DOHH2 (cell line): ENCODE measurements at regions not wholly inside any gene's neighbourhood (a gene's known extent, or its start where the extent isn't known, plus 50 kb on each side); places are given as distances from the start of the nearest gene placed in this dataset.

Experiments used
- H3F3A ChIP-seq: fragments of 200-600 bp; sonication (generic), shearing (Covaris generic); 2 replicates; pipeline ENCODE4 v1.6.0; 2016; ENCODE audit warnings: antibody characterized with exemption, mild to moderate bottlenecking; ENCODE audit not compliant: control insufficient read depth, insufficient read depth
- H3K27ac ChIP-seq: fragments of 200-600 bp; sonication (generic); 2 replicates; pipeline ENCODE4 v1.5.1; 2014; ENCODE audit warnings: low read depth, mild to moderate bottlenecking, low read length, moderate library complexity
- H3K27me3 ChIP-seq: fragments of 200-600 bp; sonication (generic); 2 replicates; pipeline ENCODE4 v1.6.1; 2014; ENCODE audit warnings: mild to moderate bottlenecking, low read length, mixed read lengths; ENCODE audit not compliant: control insufficient read depth
- H3K36me3 ChIP-seq: fragments of 200-600 bp; sonication (generic); 2 replicates; pipeline ENCODE4 v1.6.1; 2014; ENCODE audit warnings: mild to moderate bottlenecking, low read length, moderate library complexity, mixed read lengths; ENCODE audit not compliant: control insufficient read depth
- H3K4me1 ChIP-seq: fragments of 200-600 bp; sonication (generic); 2 replicates; pipeline ENCODE4 v1.6.1; 2014; ENCODE audit warnings: mild to moderate bottlenecking, low read length, mixed read lengths; ENCODE audit not compliant: control insufficient read depth
- H3K4me2 ChIP-seq: fragments of 200-600 bp; sonication (generic); 2 replicates; pipeline ENCODE4 v1.6.0; 2014; ENCODE audit warnings: mild to moderate bottlenecking, low read length, moderate library complexity
- H3K4me3 ChIP-seq: fragments of 200-600 bp; sonication (generic); 2 replicates; pipeline ENCODE4 v1.5.1; 2014; ENCODE audit warnings: mild to moderate bottlenecking, low read length, mixed read lengths
- H3K79me2 ChIP-seq: fragments of 200-600 bp; sonication (generic); 2 replicates; pipeline ENCODE4 v1.6.1; 2014; ENCODE audit warnings: mild to moderate bottlenecking, low read length, mixed read lengths; ENCODE audit not compliant: control insufficient read depth
- H3K9me2 ChIP-seq: fragments of 200-600 bp; sonication (generic); replicated peaks from 2 replicates; pipeline ENCODE4 v1.6.1; 2014; ENCODE audit warnings: mild to moderate bottlenecking, low read length, mixed read lengths; ENCODE audit not compliant: control insufficient read depth
- H3K9me3 ChIP-seq: fragments of 200-600 bp; sonication (generic); 2 replicates; pipeline ENCODE4 v1.6.1; 2014; ENCODE audit warnings: antibody characterized with exemption, low read length, mixed read lengths; ENCODE audit not compliant: control insufficient read depth, insufficient read depth
- H4K20me1 ChIP-seq: fragments of 200-600 bp; sonication (generic); 2 replicates; pipeline ENCODE4 v1.6.0; 2014; ENCODE audit warnings: low read depth, mild to moderate bottlenecking, antibody characterized with exemption, low read length, moderate library complexity; ENCODE audit not compliant: control insufficient read depth, insufficient read depth
- EZH2phosphoT487 ChIP-seq: fragments of 200-600 bp; sonication (generic); IDR thresholded peaks from 2 replicates; pipeline ENCODE4 v1.6.1; 2017; ENCODE audit warnings: borderline replicate concordance, mild to moderate bottlenecking, antibody characterized with exemption, low read length, moderate library complexity, mixed read lengths
- TF ChIP-seq, protein P1 (sequence below): fragments of 200-600 bp; sonication (generic); IDR thresholded peaks from one replicate; pipeline ENCODE4 v1.5.1; 2014; ENCODE audit warnings: antibody characterized with exemption, mild to moderate bottlenecking, low read depth, low read length; ENCODE audit not compliant: poor library complexity, severe bottlenecking

GRCh38 chr22:22818202-22818538 is 69.4 kb upstream of the IGLL5 start:
- no peaks in the 10 kb centered on the region for H3K27me3 ChIP-seq
- H3K79me2 ChIP-seq = no peaks in the 10 kb centered on the region
- no peak overlapping the region for H3K4me3 ChIP-seq
- no peaks in the 10 kb centered on the region for H3K36me3 ChIP-seq
- H4K20me1 ChIP-seq = no peaks in the 10 kb centered on the region
- H3K27ac ChIP-seq = no peak overlapping the region
- no peaks in the 10 kb centered on the region for H3K9me3 ChIP-seq
- no peaks in the 10 kb centered on the region for H3K4me1 ChIP-seq
- H3K9me2 ChIP-seq = no peaks in the 10 kb centered on the region
- TF ChIP-seq, protein P1, sequence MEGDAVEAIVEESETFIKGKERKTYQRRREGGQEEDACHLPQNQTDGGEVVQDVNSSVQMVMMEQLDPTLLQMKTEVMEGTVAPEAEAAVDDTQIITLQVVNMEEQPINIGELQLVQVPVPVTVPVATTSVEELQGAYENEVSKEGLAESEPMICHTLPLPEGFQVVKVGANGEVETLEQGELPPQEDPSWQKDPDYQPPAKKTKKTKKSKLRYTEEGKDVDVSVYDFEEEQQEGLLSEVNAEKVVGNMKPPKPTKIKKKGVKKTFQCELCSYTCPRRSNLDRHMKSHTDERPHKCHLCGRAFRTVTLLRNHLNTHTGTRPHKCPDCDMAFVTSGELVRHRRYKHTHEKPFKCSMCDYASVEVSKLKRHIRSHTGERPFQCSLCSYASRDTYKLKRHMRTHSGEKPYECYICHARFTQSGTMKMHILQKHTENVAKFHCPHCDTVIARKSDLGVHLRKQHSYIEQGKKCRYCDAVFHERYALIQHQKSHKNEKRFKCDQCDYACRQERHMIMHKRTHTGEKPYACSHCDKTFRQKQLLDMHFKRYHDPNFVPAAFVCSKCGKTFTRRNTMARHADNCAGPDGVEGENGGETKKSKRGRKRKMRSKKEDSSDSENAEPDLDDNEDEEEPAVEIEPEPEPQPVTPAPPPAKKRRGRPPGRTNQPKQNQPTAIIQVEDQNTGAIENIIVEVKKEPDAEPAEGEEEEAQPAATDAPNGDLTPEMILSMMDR = no peak
- TF ChIP-seq EZH2phosphoT487 = no peak
- H3F3A ChIP-seq = no peaks in the 10 kb centered on the region
- no peak overlapping the region for H3K4me2 ChIP-seq

GRCh38 chr22:22818861-22819855 is 68.5 kb upstream of the IGLL5 start:
- TF ChIP-seq EZH2phosphoT487 = no peak
- TF ChIP-seq, protein P1 = no peak
- Histone ChIP-seq H3K4me1 (no peaks in the 10 kb centered on the region), H3K4me3 (no peak overlapping the region), H3K79me2 (no peaks in the 10 kb centered on the region), H3K4me2 (no peak overlapping the region), H4K20me1 (no peaks in the 10 kb centered on the region), H3K27ac (no peak overlapping the region), H3K27me3 (no peaks in the 10 kb centered on the region), H3K9me2 (no peaks in the 10 kb centered on the region), H3F3A (no peaks in the 10 kb centered on the region), H3K9me3 (no peaks in the 10 kb centered on the region), H3K36me3 (no peaks in the 10 kb centered on the region)

DNA sequence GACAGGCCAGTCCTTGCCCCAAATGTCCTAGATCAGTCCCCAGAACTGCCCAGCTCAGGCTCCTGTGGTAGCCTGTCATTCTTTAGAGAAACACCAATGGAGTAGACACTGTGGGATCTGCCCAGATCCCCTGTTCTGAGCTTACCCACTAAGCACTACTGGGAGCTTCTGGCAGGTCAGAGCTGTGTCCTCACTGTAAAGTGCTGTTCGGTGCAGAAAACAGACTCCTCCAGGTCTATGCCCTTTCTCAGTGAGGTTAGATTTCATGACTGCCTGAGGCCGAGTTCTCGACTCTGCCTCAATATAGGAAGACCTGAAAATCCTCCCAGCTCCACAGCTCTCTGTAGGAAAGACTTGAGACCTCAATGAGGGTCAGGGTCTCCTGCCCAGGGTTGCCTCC is 67.5 kb upstream of the IGLL5 start:
- Histone ChIP-seq H4K20me1 (no peaks in the 10 kb centered on the region), H3K4me2 (no peak overlapping the region), H3F3A (no peaks in the 10 kb centered on the region), H3K4me3 (no peak overlapping the region), H3K9me2 (no peaks in the 10 kb centered on the region), H3K79me2 (no peaks in the 10 kb centered on the region), H3K4me1 (no peaks in the 10 kb centered on the region), H3K27me3 (no peaks in the 10 kb centered on the region), H3K27ac (no peak overlapping the region), H3K9me3 (no peaks in the 10 kb centered on the region), H3K36me3 (no peaks in the 10 kb centered on the region)
- TF ChIP-seq EZH2phosphoT487 = no peak
- TF ChIP-seq, protein P1 = no peak
